ENCODE measurements at regions not wholly inside any gene's neighbourhood (a gene's known extent, or its start where the extent isn't known, plus 50 kb on each side); places are given as distances from the start of the nearest gene placed in this dataset.

GRCh38 chr1:218207194-218207593 lies 77.9 kb upstream of the RRP15 start:
- TF ChIP-seq CTCF (conservative IDR thresholded peaks at IDR 0.05; ENCODE audit: low read length) (no peak), EZH2phosphoT487 (IDR thresholded peaks at IDR 0.05; ENCODE audit: borderline replicate concordance) (no peak)

All from Loucy (cell line).